ENCODE measurements at regions not wholly inside any gene's neighbourhood (a gene's known extent, or its start where the extent isn't known, plus 50 kb on each side); places are given as distances from the start of the nearest gene placed in this dataset. TPM values are rescaled to one million over a fixed set of nuclear protein-coding genes. Genes with fewer than 3 reads are reported as not detected.

- intact Hi-C loops (cut with DNase I; ENCODE audit: low total_unique reads) = no loop called here
- no peak overlapping the region for H3K4me3 ChIP-seq
- no peaks in the 10 kb centered on the region for H3K36me3 ChIP-seq
- no peak overlapping the region for H3K27ac ChIP-seq
- TF ChIP-seq, protein P1, sequence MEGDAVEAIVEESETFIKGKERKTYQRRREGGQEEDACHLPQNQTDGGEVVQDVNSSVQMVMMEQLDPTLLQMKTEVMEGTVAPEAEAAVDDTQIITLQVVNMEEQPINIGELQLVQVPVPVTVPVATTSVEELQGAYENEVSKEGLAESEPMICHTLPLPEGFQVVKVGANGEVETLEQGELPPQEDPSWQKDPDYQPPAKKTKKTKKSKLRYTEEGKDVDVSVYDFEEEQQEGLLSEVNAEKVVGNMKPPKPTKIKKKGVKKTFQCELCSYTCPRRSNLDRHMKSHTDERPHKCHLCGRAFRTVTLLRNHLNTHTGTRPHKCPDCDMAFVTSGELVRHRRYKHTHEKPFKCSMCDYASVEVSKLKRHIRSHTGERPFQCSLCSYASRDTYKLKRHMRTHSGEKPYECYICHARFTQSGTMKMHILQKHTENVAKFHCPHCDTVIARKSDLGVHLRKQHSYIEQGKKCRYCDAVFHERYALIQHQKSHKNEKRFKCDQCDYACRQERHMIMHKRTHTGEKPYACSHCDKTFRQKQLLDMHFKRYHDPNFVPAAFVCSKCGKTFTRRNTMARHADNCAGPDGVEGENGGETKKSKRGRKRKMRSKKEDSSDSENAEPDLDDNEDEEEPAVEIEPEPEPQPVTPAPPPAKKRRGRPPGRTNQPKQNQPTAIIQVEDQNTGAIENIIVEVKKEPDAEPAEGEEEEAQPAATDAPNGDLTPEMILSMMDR (IDR thresholded peaks at IDR 0.05) = no peak
- no peak for TF ChIP-seq POLR2A (IDR thresholded peaks at IDR 0.05)
- H3K4me1 ChIP-seq = no peaks in the 10 kb centered on the region
- H3K27me3 ChIP-seq = no peaks in the 10 kb centered on the region
- DNase-seq = no peak
- no peaks in the 10 kb centered on the region for H3K9me3 ChIP-seq
Measured at GRCh38 chr2:18005411-18005810, 126.9 kb downstream of the KCNS3 start.

- no peak for TF ChIP-seq POLR2A (IDR thresholded peaks at IDR 0.05)
- TF ChIP-seq, protein P1 (IDR thresholded peaks at IDR 0.05) = no peak
- Histone ChIP-seq H3K4me1 (no peaks in the 10 kb centered on the region), H3K27me3 (no peaks in the 10 kb centered on the region), H3K36me3 (no peaks in the 10 kb centered on the region), H3K27ac (no peak overlapping the region), H3K4me3 (no peak overlapping the region), H3K9me3 (peaks cover 0 to 3% of the 10 kb centered on the region in 2 donors)
- no peak for DNase-seq
- intact Hi-C loops (cut with DNase I; ENCODE audit: low total_unique reads) = no loop called here
Measured at GRCh38 chr2:18001671-18002070, 123.2 kb downstream of the KCNS3 start.

- no peaks in the 10 kb centered on the region for H3K4me1 ChIP-seq
- no peak overlapping the region for H3K4me3 ChIP-seq
- H3K27ac ChIP-seq = no peak overlapping the region
- no peaks in the 10 kb centered on the region for H3K36me3 ChIP-seq
- H3K27me3 ChIP-seq = no peaks in the 10 kb centered on the region
- intact Hi-C loops (cut with DNase I; ENCODE audit: low total_unique reads) = no loop called here
- DNase-seq = no peak
- peaks cover 0 to 3% of the 10 kb centered on the region in 2 donors for H3K9me3 ChIP-seq
- TF ChIP-seq POLR2A (IDR thresholded peaks at IDR 0.05) = no peak
- TF ChIP-seq, protein P1 (IDR thresholded peaks at IDR 0.05) = no peak
Measured at GRCh38 chr2:17996978-17997377, 118.5 kb downstream of the KCNS3 start.

- TF ChIP-seq, protein P1 (IDR thresholded peaks at IDR 0.05) = no peak
- no peak for TF ChIP-seq POLR2A (IDR thresholded peaks at IDR 0.05)
- Histone ChIP-seq H3K9me3 (peaks cover 0 to 3% of the 10 kb centered on the region in 2 donors), H3K4me1 (no peaks in the 10 kb centered on the region), H3K36me3 (no peaks in the 10 kb centered on the region), H3K27ac (no peak overlapping the region), H3K27me3 (no peaks in the 10 kb centered on the region), H3K4me3 (no peak overlapping the region)
- no peak for DNase-seq
- intact Hi-C loops (cut with DNase I; ENCODE audit: low total_unique reads) = no loop called here
Measured at GRCh38 chr2:17995593-17995992, 117.1 kb downstream of the KCNS3 start.

Small RNA genes in the stretch of these regions (small RNA-seq; reads per million reads assigned to genes)
- not detected for gene RF00561
